Ishikawa (cell line): ENCODE measurements at regions not wholly inside any gene's neighbourhood (a gene's known extent, or its start where the extent isn't known, plus 50 kb on each side); places are given as distances from the start of the nearest gene placed in this dataset.

ENCODE experiments used
- CEBPB ChIP-seq: IDR thresholded peaks from 2 replicates; pipeline ENCODE4 v1.6.1; 2012
- CREB1 ChIP-seq: IDR thresholded peaks from 2 replicates; pipeline ENCODE4 v1.6.1; 2012; ENCODE audit warnings: low read depth
- EGR1 ChIP-seq: IDR thresholded peaks from 2 replicates; pipeline ENCODE4 v1.6.1; 2012
- EP300 ChIP-seq: IDR thresholded peaks from 2 replicates; pipeline ENCODE4 v1.6.1; 2012; ENCODE audit warnings: borderline replicate concordance
- FOXM1 ChIP-seq: IDR thresholded peaks from 2 replicates; pipeline ENCODE4 v1.6.1; 2012; ENCODE audit warnings: low read depth, borderline replicate concordance
- MAX ChIP-seq: IDR thresholded peaks from 2 replicates; pipeline ENCODE4 v1.6.1; 2012
- NFIC ChIP-seq: IDR thresholded peaks from 2 replicates; pipeline ENCODE4 v1.6.1; 2012
- RAD21 ChIP-seq: IDR thresholded peaks from 2 replicates; pipeline ENCODE4 v1.6.1; 2012; ENCODE audit warnings: low read depth
- REST ChIP-seq: IDR thresholded peaks from 2 replicates; pipeline ENCODE4 v1.6.1; 2012; ENCODE audit warnings: low read depth, mild to moderate bottlenecking
- TAF1 ChIP-seq: IDR thresholded peaks from 2 replicates; pipeline ENCODE4 v1.6.1; 2012; ENCODE audit warnings: low read depth, mild to moderate bottlenecking
- TCF12 ChIP-seq: IDR thresholded peaks from 2 replicates; pipeline ENCODE4 v1.6.1; 2012; ENCODE audit warnings: low read depth
- TEAD4 ChIP-seq: IDR thresholded peaks from 2 replicates; pipeline ENCODE4 v1.6.1; 2012
- YY1 ChIP-seq: IDR thresholded peaks from 2 replicates; pipeline ENCODE4 v1.6.1; 2012; ENCODE audit warnings: low read depth
- ZBTB7A ChIP-seq: IDR thresholded peaks from 2 replicates; pipeline ENCODE4 v1.6.1; 2012; ENCODE audit warnings: low read depth
- TF ChIP-seq, protein P1 (sequence below): IDR thresholded peaks from 2 replicates; pipeline ENCODE4 v1.6.1; 2012

- TF ChIP-seq CREB1, result no peak
- TF ChIP-seq TEAD4, result no peak
- no peak for TF ChIP-seq TAF1
- TF ChIP-seq TCF12, result no peak
- no peak for TF ChIP-seq NFIC
- TF ChIP-seq FOXM1, result no peak
- TF ChIP-seq, protein P1, sequence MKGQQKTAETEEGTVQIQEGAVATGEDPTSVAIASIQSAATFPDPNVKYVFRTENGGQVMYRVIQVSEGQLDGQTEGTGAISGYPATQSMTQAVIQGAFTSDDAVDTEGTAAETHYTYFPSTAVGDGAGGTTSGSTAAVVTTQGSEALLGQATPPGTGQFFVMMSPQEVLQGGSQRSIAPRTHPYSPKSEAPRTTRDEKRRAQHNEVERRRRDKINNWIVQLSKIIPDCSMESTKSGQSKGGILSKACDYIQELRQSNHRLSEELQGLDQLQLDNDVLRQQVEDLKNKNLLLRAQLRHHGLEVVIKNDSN, result no peak
Observed at GRCh38 chr14:94685166-94685581, 73.0 kb downstream of the SERPINA3 start.

GRCh38 chr14:94682736-94683135, 70.5 kb downstream of the SERPINA3 start:
- TF ChIP-seq YY1 (no peak), RAD21 (no peak), FOXM1 (no peak), TEAD4 (no peak), TCF12 (no peak), MAX (no peak), EP300 (no peak), ZBTB7A (no peak), CEBPB (no peak), NFIC (no peak), TAF1 (no peak), REST (no peak), CREB1 (no peak), EGR1 (no peak)
- TF ChIP-seq, protein P1, result no peak

- TF ChIP-seq, protein P1, result no peak
- no peak for TF ChIP-seq TEAD4
- TF ChIP-seq CREB1, result no peak
- TF ChIP-seq TCF12, result no peak
- TF ChIP-seq EP300, result no peak
- no peak for TF ChIP-seq REST
- TF ChIP-seq TAF1, result no peak
- TF ChIP-seq MAX, result no peak
- TF ChIP-seq RAD21, result no peak
- TF ChIP-seq YY1, result no peak
- TF ChIP-seq ZBTB7A, result no peak
- TF ChIP-seq EGR1, result no peak
- no peak for TF ChIP-seq CEBPB
Observed at GRCh38 chr14:94682061-94682516, 69.9 kb downstream of the SERPINA3 start.

DNA sequence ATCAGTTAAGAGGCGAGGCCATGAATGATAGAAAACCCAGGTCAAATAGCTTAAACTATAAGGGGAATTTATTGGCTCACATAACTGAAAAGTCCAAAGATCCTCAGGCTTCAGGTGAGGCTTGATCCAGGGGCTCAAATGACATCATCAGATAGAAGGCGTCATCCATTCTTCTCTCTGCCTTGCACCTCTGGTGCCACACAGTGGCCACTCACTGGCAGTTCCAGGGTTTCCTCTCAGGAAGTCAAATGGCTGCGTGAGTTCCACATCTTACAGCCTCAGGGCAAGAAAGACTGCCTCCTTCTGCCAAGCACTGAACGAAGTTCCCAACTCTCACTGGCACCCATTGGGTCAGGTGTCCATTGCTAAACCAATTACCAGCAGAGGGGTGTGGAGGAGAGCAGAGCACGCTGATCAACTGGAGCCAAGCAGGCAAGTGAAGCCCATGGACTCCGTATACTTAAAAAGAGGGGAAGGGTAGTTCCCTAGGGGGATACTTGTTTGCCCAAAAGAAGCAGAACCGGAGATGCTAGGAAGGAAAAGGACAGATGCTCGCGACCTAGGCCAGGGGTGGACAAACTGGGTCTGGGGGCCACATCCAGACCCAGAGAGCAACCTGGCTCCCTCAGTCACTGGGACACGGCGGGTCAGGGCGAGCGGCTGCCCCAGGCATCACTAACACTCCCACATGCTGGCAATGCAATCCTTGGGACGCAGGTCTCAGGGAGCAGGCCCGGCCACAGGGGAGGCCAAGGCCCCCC, 69.3 kb downstream of the SERPINA3 start:
- TF ChIP-seq EP300 (no peak), FOXM1 (no peak), YY1 (no peak), NFIC (no peak), RAD21 (peak; percentile 37), REST (no peak), CREB1 (no peak)
